Stimulated activated memory B cell treated with anti-CD40 and anti-IgM and Interleukin-4, amounts not matched to agents 10 μg/mL and 1 μg/mL and 100 μg/mL, for 72 hours (primary cell): ENCODE measurements at regions not wholly inside any gene's neighbourhood (a gene's known extent, or its start where the extent isn't known, plus 50 kb on each side); places are given as distances from the start of the nearest gene placed in this dataset.

ENCODE experiments used
- ATAC-seq: fragments of 150-1000 bp; cut with Tn5 transposase; 2 replicates; pipeline ENCODE4 v1.10.0; 2021
- H3K27ac Mint-ChIP-seq: one replicate; pipeline ENCODE4 v1.8.0; 2022; ENCODE audit warnings: mild to moderate bottlenecking, mixed read lengths
- H3K27me3 Mint-ChIP-seq: one replicate; pipeline ENCODE4 v1.8.0; 2022; ENCODE audit warnings: mixed read lengths
- H3K36me3 Mint-ChIP-seq: one replicate; pipeline ENCODE4 v1.8.0; 2022; ENCODE audit warnings: mixed read lengths
- H3K4me1 Mint-ChIP-seq: one replicate; pipeline ENCODE4 v1.8.0; 2022; ENCODE audit warnings: mixed read lengths
- H3K4me3 Mint-ChIP-seq: one replicate; pipeline ENCODE4 v1.8.0; 2022; ENCODE audit warnings: mild to moderate bottlenecking, moderate library complexity, mixed read lengths
- H3K9me3 Mint-ChIP-seq: one replicate; pipeline ENCODE4 v1.8.0; 2022; ENCODE audit warnings: mixed read lengths

GRCh38 chr1:214957330-214958137 is 125.0 kb upstream of the KCNK2 start:
- Mint-ChIP-seq H3K27me3 (no peaks in the 10 kb centered on the region), H3K9me3 (peaks cover 8% of the 10 kb centered on the region), H3K4me3 (no peak overlapping the region), H3K4me1 (no peaks in the 10 kb centered on the region), H3K27ac (no peak overlapping the region), H3K36me3 (no peaks in the 10 kb centered on the region)
- ATAC-seq, result no peak

GRCh38 chr1:214958486-214958885 is 124.1 kb upstream of the KCNK2 start:
- Mint-ChIP-seq H3K36me3 (no peaks in the 10 kb centered on the region), H3K27me3 (no peaks in the 10 kb centered on the region), H3K27ac (no peak overlapping the region), H3K4me1 (no peaks in the 10 kb centered on the region), H3K9me3 (peaks cover 8% of the 10 kb centered on the region), H3K4me3 (no peak overlapping the region)
- no peak for ATAC-seq

- no peak for ATAC-seq
- Mint-ChIP-seq H3K27ac (no peak overlapping the region), H3K4me1 (no peaks in the 10 kb centered on the region), H3K27me3 (no peaks in the 10 kb centered on the region), H3K9me3 (peaks cover 6% of the 10 kb centered on the region), H3K36me3 (no peaks in the 10 kb centered on the region), H3K4me3 (no peak overlapping the region)
Observed at GRCh38 chr1:214966346-214966745, 116.2 kb upstream of the KCNK2 start.

GRCh38 chr1:214967865-214968575 is 114.5 kb upstream of the KCNK2 start:
- no peaks in the 10 kb centered on the region for H3K4me1 Mint-ChIP-seq
- H3K4me3 Mint-ChIP-seq, result no peak overlapping the region
- no peaks in the 10 kb centered on the region for H3K36me3 Mint-ChIP-seq
- peaks cover 4% of the 10 kb centered on the region for H3K9me3 Mint-ChIP-seq
- H3K27me3 Mint-ChIP-seq, result no peaks in the 10 kb centered on the region
- ATAC-seq, result no peak
- H3K27ac Mint-ChIP-seq, result no peak overlapping the region

GRCh38 chr1:214970016-214970415 is 112.5 kb upstream of the KCNK2 start:
- Mint-ChIP-seq H3K27me3 (no peaks in the 10 kb centered on the region), H3K4me1 (no peaks in the 10 kb centered on the region)
- ATAC-seq, result no peak

GRCh38 chr1:214971071-214971470 is 111.5 kb upstream of the KCNK2 start:
- Mint-ChIP-seq H3K4me3 (no peak overlapping the region), H3K36me3 (no peaks in the 10 kb centered on the region), H3K9me3 (no peaks in the 10 kb centered on the region), H3K27ac (no peak overlapping the region), H3K4me1 (no peaks in the 10 kb centered on the region), H3K27me3 (no peaks in the 10 kb centered on the region)
- no peak for ATAC-seq

More at GRCh38 chr1:214970016-214970415, 112.5 kb upstream of the KCNK2 start:
- Mint-ChIP-seq H3K4me3 (no peak overlapping the region), H3K9me3 (peaks cover under 1% of the 10 kb centered on the region), H3K27ac (no peak overlapping the region), H3K36me3 (no peaks in the 10 kb centered on the region)

GRCh38 chr1:214974002-214974401 is 108.5 kb upstream of the KCNK2 start:
- Mint-ChIP-seq H3K36me3 (no peaks in the 10 kb centered on the region), H3K27me3 (no peaks in the 10 kb centered on the region)

GRCh38 chr1:214976665-214977064 is 105.9 kb upstream of the KCNK2 start:
- no peak overlapping the region for H3K4me3 Mint-ChIP-seq

More at GRCh38 chr1:214974002-214974401, 108.5 kb upstream of the KCNK2 start:
- H3K4me1 Mint-ChIP-seq, result no peaks in the 10 kb centered on the region
- no peak for ATAC-seq
- H3K9me3 Mint-ChIP-seq, result no peaks in the 10 kb centered on the region
- H3K27ac Mint-ChIP-seq, result no peak overlapping the region
- no peak overlapping the region for H3K4me3 Mint-ChIP-seq

GRCh38 chr1:214977110-214977509 is 105.4 kb upstream of the KCNK2 start:
- H3K27me3 Mint-ChIP-seq, result no peaks in the 10 kb centered on the region
- no peaks in the 10 kb centered on the region for H3K36me3 Mint-ChIP-seq
- H3K27ac Mint-ChIP-seq, result no peak overlapping the region
- no peak for ATAC-seq
- H3K4me3 Mint-ChIP-seq, result no peak overlapping the region
- H3K4me1 Mint-ChIP-seq, result no peaks in the 10 kb centered on the region
- no peaks in the 10 kb centered on the region for H3K9me3 Mint-ChIP-seq

More at GRCh38 chr1:214976665-214977064, 105.9 kb upstream of the KCNK2 start:
- H3K27ac Mint-ChIP-seq, result no peak overlapping the region
- H3K36me3 Mint-ChIP-seq, result no peaks in the 10 kb centered on the region
- no peak for ATAC-seq
- H3K4me1 Mint-ChIP-seq, result no peaks in the 10 kb centered on the region
- H3K27me3 Mint-ChIP-seq, result no peaks in the 10 kb centered on the region
- no peaks in the 10 kb centered on the region for H3K9me3 Mint-ChIP-seq

GRCh38 chr1:214977700-214978374 is 104.7 kb upstream of the KCNK2 start:
- Mint-ChIP-seq H3K27ac (no peak overlapping the region), H3K27me3 (no peaks in the 10 kb centered on the region), H3K4me3 (no peak overlapping the region), H3K9me3 (no peaks in the 10 kb centered on the region), H3K4me1 (no peaks in the 10 kb centered on the region), H3K36me3 (no peaks in the 10 kb centered on the region)
- no peak for ATAC-seq

GRCh38 chr1:214979191-214979590 is 103.3 kb upstream of the KCNK2 start:
- H3K27ac Mint-ChIP-seq, result no peak overlapping the region
- no peaks in the 10 kb centered on the region for H3K27me3 Mint-ChIP-seq
- H3K4me3 Mint-ChIP-seq, result no peak overlapping the region
- no peaks in the 10 kb centered on the region for H3K4me1 Mint-ChIP-seq
- H3K36me3 Mint-ChIP-seq, result no peaks in the 10 kb centered on the region
- H3K9me3 Mint-ChIP-seq, result peaks cover 4% of the 10 kb centered on the region
- ATAC-seq, result no peak

GRCh38 chr1:214980921-214981320 is 101.6 kb upstream of the KCNK2 start:
- H3K36me3 Mint-ChIP-seq, result no peaks in the 10 kb centered on the region
- ATAC-seq, result no peak
- peaks cover 4% of the 10 kb centered on the region for H3K9me3 Mint-ChIP-seq
- H3K4me3 Mint-ChIP-seq, result no peak overlapping the region
- H3K4me1 Mint-ChIP-seq, result no peaks in the 10 kb centered on the region
- H3K27me3 Mint-ChIP-seq, result no peaks in the 10 kb centered on the region
- no peak overlapping the region for H3K27ac Mint-ChIP-seq

- Mint-ChIP-seq H3K36me3 (no peaks in the 10 kb centered on the region), H3K4me3 (no peak overlapping the region), H3K27ac (no peak overlapping the region), H3K27me3 (no peaks in the 10 kb centered on the region), H3K4me1 (no peaks in the 10 kb centered on the region), H3K9me3 (peaks cover 7% of the 10 kb centered on the region)
- no peak for ATAC-seq
Observed at GRCh38 chr1:214983126-214983869, 99.2 kb upstream of the KCNK2 start.

GRCh38 chr1:214989341-214989740 is 93.2 kb upstream of the KCNK2 start:
- Mint-ChIP-seq H3K36me3 (no peaks in the 10 kb centered on the region), H3K4me1 (no peaks in the 10 kb centered on the region), H3K9me3 (peaks cover 12% of the 10 kb centered on the region), H3K27ac (no peak overlapping the region), H3K4me3 (no peak overlapping the region), H3K27me3 (no peaks in the 10 kb centered on the region)
- no peak for ATAC-seq

GRCh38 chr1:214990619-214991018 is 91.9 kb upstream of the KCNK2 start:
- no peak for ATAC-seq
- Mint-ChIP-seq H3K4me3 (no peak overlapping the region), H3K9me3 (peaks cover 12% of the 10 kb centered on the region), H3K27ac (no peak overlapping the region), H3K4me1 (no peaks in the 10 kb centered on the region), H3K36me3 (no peaks in the 10 kb centered on the region), H3K27me3 (no peaks in the 10 kb centered on the region)
